Neural cell (in vitro differentiated cells): ENCODE measurements at regions not wholly inside any gene's neighbourhood (a gene's known extent, or its start where the extent isn't known, plus 50 kb on each side); places are given as distances from the start of the nearest gene placed in this dataset.

Source experiments
- H2AFZ ChIP-seq: fragments of 200-600, 300-800 bp; sonication (generic), shearing (Covaris generic); 2 replicates; pipeline ENCODE4 v1.6.0; 2014; ENCODE audit warnings: low read depth, mild to moderate bottlenecking, antibody characterized with exemption, low read length, moderate library complexity
- H3F3A ChIP-seq: fragments of 200-600 bp; shearing (Covaris generic); 2 replicates; pipeline ENCODE4 v1.6.1; 2016; ENCODE audit warnings: mild to moderate bottlenecking, moderate library complexity, mixed read lengths, antibody characterized with exemption, low read length; ENCODE audit not compliant: insufficient read depth, poor library complexity, severe bottlenecking
- H3K27ac ChIP-seq: fragments of 200-600, 300-800 bp; sonication (generic), shearing (Covaris generic); 2 replicates; pipeline ENCODE4 v1.5.1; 2014; ENCODE audit warnings: mild to moderate bottlenecking, low read length, moderate library complexity
- H3K27me3 ChIP-seq: fragments of 300-800, 200-600 bp; sonication (generic), shearing (Covaris generic); 2 replicates; pipeline ENCODE4 v1.6.0; 2014; ENCODE audit warnings: mild to moderate bottlenecking, low read depth, low read length, moderate library complexity; ENCODE audit not compliant: insufficient read depth
- H3K36me3 ChIP-seq: fragments of 300-800, 200-600 bp; sonication (generic), shearing (Covaris generic); 2 replicates; pipeline ENCODE4 v1.5.1; 2014; ENCODE audit warnings: mild to moderate bottlenecking, antibody characterized with exemption, low read length, moderate library complexity; ENCODE audit not compliant: insufficient read depth
- H3K4me2 ChIP-seq: fragments of 300-800, 200-600 bp; sonication (generic), shearing (Covaris generic); 2 replicates; pipeline ENCODE4 v1.6.0; 2014; ENCODE audit warnings: mild to moderate bottlenecking, low read length
- H3K4me3 ChIP-seq: fragments of 300-800, 200-600 bp; sonication (generic), shearing (Covaris generic); 2 replicates; pipeline ENCODE4 v1.5.1; 2014; ENCODE audit warnings: mild to moderate bottlenecking, low read length, moderate library complexity
- H3K79me2 ChIP-seq: fragments of 200-600 bp; shearing (Covaris generic); replicated peaks from 2 replicates; pipeline ENCODE4 v1.6.0; 2014; ENCODE audit warnings: mild to moderate bottlenecking, low read length, moderate library complexity; ENCODE audit not compliant: insufficient read depth
- H3K9ac ChIP-seq: fragments of 300-800, 200-600 bp; sonication (generic), shearing (Covaris generic); 2 replicates; pipeline ENCODE4 v1.6.1; 2016; ENCODE audit warnings: mild to moderate bottlenecking, low read length, mixed read lengths
- H3K9me2 ChIP-seq: fragments of 200-600 bp; shearing (Covaris generic); 2 replicates; pipeline ENCODE4 v1.6.1; 2016; ENCODE audit warnings: mild to moderate bottlenecking, low read length, mixed read lengths; ENCODE audit not compliant: insufficient read depth
- H3K9me3 ChIP-seq: fragments of 200-600, 300-800 bp; sonication (generic), shearing (Covaris generic); 2 replicates; pipeline ENCODE4 v1.6.1; 2016; ENCODE audit warnings: mild to moderate bottlenecking, mixed run types, low read length, moderate library complexity, mixed read lengths
- H4K20me1 ChIP-seq: fragments of 200-600 bp; shearing (Covaris generic); 2 replicates; pipeline ENCODE4 v1.6.1; 2016; ENCODE audit warnings: mild to moderate bottlenecking, mixed run types; ENCODE audit not compliant: insufficient read depth
- CTCF ChIP-seq: fragments of 450-650 bp; IDR thresholded peaks from 2 replicates; pipeline ENCODE4 v1.5.1; 2014; ENCODE audit warnings: antibody characterized with exemption, mild to moderate bottlenecking, moderate library complexity; ENCODE audit not compliant: poor library complexity, severe bottlenecking
- EZH2 ChIP-seq: fragments of 200-600, 300-800 bp; shearing (Covaris generic), sonication (generic); IDR thresholded peaks from 2 replicates; pipeline ENCODE4 v1.6.1; 2014; ENCODE audit warnings: antibody characterized with exemption, low read length, borderline replicate concordance, mild to moderate bottlenecking; ENCODE audit not compliant: insufficient read depth, poor library complexity, severe bottlenecking
- MXI1 ChIP-seq: fragments of 450-650 bp; conservative IDR thresholded peaks from 2 replicates; pipeline ENCODE4 v1.6.1; 2014; ENCODE audit warnings: antibody characterized with exemption, mild to moderate bottlenecking; ENCODE audit not compliant: poor library complexity, severe bottlenecking
- POLR2AphosphoS5 ChIP-seq: IDR thresholded peaks from 2 replicates; pipeline ENCODE4 v1.6.1; 2012
- RAD21 ChIP-seq: fragments of 450-650 bp; conservative IDR thresholded peaks from 2 replicates; pipeline ENCODE4 v1.6.1; 2014; ENCODE audit warnings: antibody characterized with exemption, mild to moderate bottlenecking, moderate library complexity
- REST ChIP-seq: IDR thresholded peaks from 2 replicates; pipeline ENCODE4 v1.6.1; 2012; ENCODE audit warnings: borderline replicate concordance
- SMC3 ChIP-seq: fragments of 450-650 bp; conservative IDR thresholded peaks from 2 replicates; pipeline ENCODE4 v1.6.1; 2014; ENCODE audit warnings: antibody characterized with exemption, mild to moderate bottlenecking, moderate library complexity; ENCODE audit not compliant: poor library complexity
- TAF1 ChIP-seq: IDR thresholded peaks from 2 replicates; pipeline ENCODE4 v1.6.1; 2012; ENCODE audit warnings: low read depth

- no peaks in the 10 kb centered on the region for H3K9me3 ChIP-seq
- H3K4me2 ChIP-seq, result no peak overlapping the region
- H3F3A ChIP-seq, result no peaks in the 10 kb centered on the region
- no peaks in the 10 kb centered on the region for H4K20me1 ChIP-seq
- H3K36me3 ChIP-seq, result no peaks in the 10 kb centered on the region
- H3K9me2 ChIP-seq, result no peaks in the 10 kb centered on the region
- no peak overlapping the region for H3K4me3 ChIP-seq
- no peaks in the 10 kb centered on the region for H3K79me2 ChIP-seq
- no peak overlapping the region for H3K27ac ChIP-seq
- H3K9ac ChIP-seq, result no peak overlapping the region
- H3K27me3 ChIP-seq, result no peaks in the 10 kb centered on the region
- no peak for TF ChIP-seq SMC3
- no peak for TF ChIP-seq TAF1
- TF ChIP-seq EZH2, result no peak
- no peak for TF ChIP-seq POLR2AphosphoS5
- TF ChIP-seq RAD21, result no peak
- no peak overlapping the region for H2AFZ ChIP-seq
These were observed 371.5 kb upstream of the PRR16 start for GRCh38 chr5:120092649-120093048.

GRCh38 chr5:120093178-120093577 lies 370.9 kb upstream of the PRR16 start:
- Histone ChIP-seq H2AFZ (no peak overlapping the region), H3K9me3 (no peaks in the 10 kb centered on the region), H3K27ac (no peak overlapping the region), H3K9me2 (no peaks in the 10 kb centered on the region), H3K36me3 (no peaks in the 10 kb centered on the region), H3K27me3 (no peaks in the 10 kb centered on the region), H3K9ac (no peak overlapping the region), H3K4me2 (no peak overlapping the region), H3K79me2 (no peaks in the 10 kb centered on the region), H4K20me1 (no peaks in the 10 kb centered on the region), H3F3A (no peaks in the 10 kb centered on the region), H3K4me3 (no peak overlapping the region)
- TF ChIP-seq RAD21 (no peak), EZH2 (no peak), SMC3 (no peak)

- H3K9me2 ChIP-seq, result no peaks in the 10 kb centered on the region
- no peaks in the 10 kb centered on the region for H3K79me2 ChIP-seq
- H3K9ac ChIP-seq, result no peak overlapping the region
- no peaks in the 10 kb centered on the region for H3K9me3 ChIP-seq
- H3K27ac ChIP-seq, result no peak overlapping the region
- H3K27me3 ChIP-seq, result no peaks in the 10 kb centered on the region
- no peak overlapping the region for H3K4me2 ChIP-seq
- H4K20me1 ChIP-seq, result no peaks in the 10 kb centered on the region
- TF ChIP-seq SMC3 (no peak), EZH2 (no peak), CTCF (no peak), MXI1 (no peak), RAD21 (no peak), REST (no peak), TAF1 (no peak)
- H3F3A ChIP-seq, result no peaks in the 10 kb centered on the region
- no peak overlapping the region for H2AFZ ChIP-seq
- no peak overlapping the region for H3K4me3 ChIP-seq
- H3K36me3 ChIP-seq, result no peaks in the 10 kb centered on the region
These were observed 367.7 kb upstream of the PRR16 start for GRCh38 chr5:120096413-120096812.
